ENCODE measurements at regions not wholly inside any gene's neighbourhood (a gene's known extent, or its start where the extent isn't known, plus 50 kb on each side); places are given as distances from the start of the nearest gene placed in this dataset.

DNA sequence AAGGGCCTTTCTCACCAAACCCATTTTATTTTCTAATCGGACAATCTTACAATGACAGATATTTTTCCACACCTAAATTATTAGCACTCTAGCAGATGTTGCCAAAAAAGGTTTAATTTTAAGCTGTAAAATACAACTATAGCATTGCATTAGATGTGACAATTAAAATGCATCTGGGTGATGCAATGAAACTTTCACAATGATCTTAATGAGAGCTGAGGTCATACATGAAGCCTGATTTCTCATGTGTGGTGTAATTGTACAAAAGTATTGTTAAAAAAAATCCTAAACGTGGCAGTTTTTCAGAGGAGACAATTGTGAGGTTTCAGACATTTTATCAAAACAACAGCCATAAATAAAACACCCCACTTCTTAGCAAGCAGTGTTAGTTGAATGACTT, 606.0 kb downstream of the HDGFL1 start:
- no peak for DNase-seq

DNA sequence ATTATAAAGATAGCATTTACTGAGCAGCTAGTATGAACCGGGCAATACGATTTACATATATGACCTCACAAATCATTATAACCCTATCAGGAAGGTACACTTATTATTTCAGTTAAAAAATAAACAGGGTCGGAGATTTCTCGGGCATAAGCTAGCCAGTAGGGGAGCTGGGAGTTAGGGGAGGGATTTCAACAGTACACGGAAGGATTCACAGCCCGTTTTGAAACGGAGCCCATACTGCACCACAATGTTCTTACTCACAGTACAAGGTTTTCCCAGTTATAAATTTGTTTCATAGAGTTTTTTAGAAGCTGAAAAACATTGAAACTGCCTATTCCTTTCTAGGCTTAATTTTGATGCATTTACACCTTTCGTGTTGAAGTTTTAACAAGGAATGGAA, 607.1 kb downstream of the HDGFL1 start:
- Mint-ChIP-seq H3K27me3 (no peaks in the 10 kb centered on the region), H3K4me3 (no peak overlapping the region), H3K27ac (no peak overlapping the region), H3K9me3 (peaks cover 2% of the 10 kb centered on the region), H3K36me3 (ENCODE audit: low read depth) (no peaks in the 10 kb centered on the region), H3K4me1 (ENCODE audit: low read depth) (peaks cover 7% of the 10 kb centered on the region)
- no peak for DNase-seq

More for the DNA sequence above, 606.0 kb downstream of the HDGFL1 start:
- Mint-ChIP-seq H3K4me1 (ENCODE audit: low read depth) (peaks cover 7% of the 10 kb centered on the region), H3K4me3 (no peak overlapping the region), H3K36me3 (ENCODE audit: low read depth) (no peaks in the 10 kb centered on the region), H3K9me3 (peaks cover 5% of the 10 kb centered on the region), H3K27me3 (no peaks in the 10 kb centered on the region), H3K27ac (peak overlapping the region; percentile 66)

DNA sequence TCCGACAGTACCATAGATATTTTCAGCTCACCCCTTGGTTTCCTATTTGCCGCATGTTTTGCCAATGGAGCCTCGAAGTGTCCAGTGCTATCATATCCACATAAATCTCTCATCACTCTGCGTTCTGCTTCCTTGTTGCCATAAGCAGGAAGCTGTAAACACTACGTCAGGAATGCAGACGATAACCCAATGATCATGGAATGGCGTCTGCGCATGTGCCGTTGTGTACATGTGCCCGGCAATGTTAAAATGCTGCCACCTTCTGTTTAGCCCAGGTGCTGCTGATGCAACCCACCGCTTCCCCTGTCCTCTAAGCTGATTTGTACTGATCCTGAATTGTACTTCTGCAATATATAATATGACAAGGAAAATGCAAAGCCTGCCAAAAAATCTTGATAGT, 607.5 kb downstream of the HDGFL1 start:
- no peaks in the 10 kb centered on the region for H3K36me3 Mint-ChIP-seq (ENCODE audit: low read depth)
- DNase-seq: no peak
- H3K27ac Mint-ChIP-seq: no peak overlapping the region
- no peaks in the 10 kb centered on the region for H3K27me3 Mint-ChIP-seq
- H3K9me3 Mint-ChIP-seq: peaks cover 2% of the 10 kb centered on the region
- no peak overlapping the region for H3K4me3 Mint-ChIP-seq
- H3K4me1 Mint-ChIP-seq (ENCODE audit: low read depth): peaks cover 7% of the 10 kb centered on the region

DNA sequence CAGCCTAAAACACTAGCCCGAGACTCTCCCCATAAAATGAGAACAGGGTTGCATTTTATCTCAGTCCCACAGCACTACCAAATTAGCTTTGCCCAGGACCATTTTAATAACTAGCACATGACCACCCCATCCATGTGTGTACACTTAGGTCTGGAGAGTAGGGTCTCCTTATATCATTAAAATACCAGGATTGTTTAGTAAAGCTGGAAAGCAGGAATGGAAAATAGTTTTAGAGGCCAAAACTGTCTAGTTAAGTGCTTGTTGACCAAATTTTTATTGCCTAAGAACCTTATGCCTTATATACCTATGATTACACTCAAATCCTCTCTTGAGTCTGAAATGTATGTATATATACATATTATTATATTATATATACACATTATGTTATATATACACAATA, 608.4 kb downstream of the HDGFL1 start:
- Mint-ChIP-seq H3K27ac (no peak overlapping the region), H3K27me3 (no peaks in the 10 kb centered on the region), H3K9me3 (no peaks in the 10 kb centered on the region), H3K4me3 (no peak overlapping the region), H3K36me3 (ENCODE audit: low read depth) (no peaks in the 10 kb centered on the region), H3K4me1 (ENCODE audit: low read depth) (peaks cover 7% of the 10 kb centered on the region)
- DNase-seq: no peak

DNA sequence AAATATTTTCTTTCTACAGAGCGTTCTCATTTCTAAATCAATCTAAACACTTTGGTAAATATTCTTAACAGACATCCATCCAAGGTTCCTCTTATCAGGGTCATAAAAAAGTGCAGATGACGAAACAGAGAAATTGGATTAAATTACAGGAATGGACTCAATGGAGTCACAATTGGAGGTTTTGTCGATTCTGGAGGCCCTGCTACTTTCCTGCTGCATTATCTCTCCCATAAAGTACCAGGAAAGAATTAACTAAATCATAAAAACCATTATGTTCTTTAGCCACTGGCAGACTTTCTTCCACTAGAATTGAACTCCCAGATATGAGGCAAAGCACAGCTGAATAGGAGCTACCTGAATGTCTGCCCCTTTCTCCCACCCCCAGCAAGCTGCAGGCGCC, 610.6 kb downstream of the HDGFL1 start:
- DNase-seq: no peak
- H3K4me3 Mint-ChIP-seq: no peak overlapping the region

DNA sequence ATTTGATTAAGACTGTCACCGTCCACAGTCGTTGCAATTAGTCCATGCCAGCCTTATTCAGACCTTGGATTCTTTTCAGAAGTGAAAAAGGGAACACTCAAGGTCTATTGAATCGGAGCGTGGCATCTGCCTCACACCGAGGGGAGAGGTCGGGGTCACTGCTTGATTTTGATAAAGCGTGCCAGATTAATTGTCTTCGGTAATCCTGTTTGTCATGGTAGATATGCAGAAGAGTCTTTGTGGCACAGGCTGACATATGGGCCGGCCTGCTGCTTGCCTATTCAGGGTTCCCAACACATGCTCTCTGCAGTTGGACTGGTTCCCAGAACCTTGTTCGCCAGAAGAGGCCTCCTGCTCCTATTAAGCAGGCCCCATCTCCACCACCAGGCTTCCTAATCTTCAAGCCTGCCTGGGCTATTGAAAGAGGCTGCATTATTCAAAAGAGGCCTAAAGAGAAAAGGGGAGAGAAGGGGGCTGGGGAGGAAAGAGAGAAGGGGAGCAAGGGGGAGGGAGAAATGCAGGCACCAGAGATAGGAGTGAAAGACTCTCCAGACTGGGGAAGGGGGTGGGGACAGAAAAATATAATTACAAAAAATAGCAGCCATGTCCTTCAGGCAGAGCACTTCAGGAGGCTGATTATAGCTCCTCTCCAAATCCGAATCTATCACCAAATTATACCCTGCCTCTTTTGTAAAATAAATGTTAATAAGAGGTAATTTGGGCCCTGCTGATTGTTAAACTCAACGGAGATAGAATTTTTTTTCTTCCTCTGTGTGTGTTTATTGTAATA, 611.3 kb downstream of the HDGFL1 start:
- Mint-ChIP-seq H3K4me3 (no peak overlapping the region), H3K4me1 (ENCODE audit: low read depth) (no peaks in the 10 kb centered on the region), H3K9me3 (peaks cover 6% of the 10 kb centered on the region), H3K36me3 (ENCODE audit: low read depth) (no peaks in the 10 kb centered on the region), H3K27me3 (no peaks in the 10 kb centered on the region), H3K27ac (no peak overlapping the region)
- DNase-seq: no peak

More for the DNA sequence above, 610.6 kb downstream of the HDGFL1 start:
- no peak overlapping the region for H3K27ac Mint-ChIP-seq
- H3K4me1 Mint-ChIP-seq (ENCODE audit: low read depth): peaks cover 4% of the 10 kb centered on the region
- H3K36me3 Mint-ChIP-seq (ENCODE audit: low read depth): no peaks in the 10 kb centered on the region
- H3K9me3 Mint-ChIP-seq: peaks cover 4% of the 10 kb centered on the region
- no peaks in the 10 kb centered on the region for H3K27me3 Mint-ChIP-seq

DNA sequence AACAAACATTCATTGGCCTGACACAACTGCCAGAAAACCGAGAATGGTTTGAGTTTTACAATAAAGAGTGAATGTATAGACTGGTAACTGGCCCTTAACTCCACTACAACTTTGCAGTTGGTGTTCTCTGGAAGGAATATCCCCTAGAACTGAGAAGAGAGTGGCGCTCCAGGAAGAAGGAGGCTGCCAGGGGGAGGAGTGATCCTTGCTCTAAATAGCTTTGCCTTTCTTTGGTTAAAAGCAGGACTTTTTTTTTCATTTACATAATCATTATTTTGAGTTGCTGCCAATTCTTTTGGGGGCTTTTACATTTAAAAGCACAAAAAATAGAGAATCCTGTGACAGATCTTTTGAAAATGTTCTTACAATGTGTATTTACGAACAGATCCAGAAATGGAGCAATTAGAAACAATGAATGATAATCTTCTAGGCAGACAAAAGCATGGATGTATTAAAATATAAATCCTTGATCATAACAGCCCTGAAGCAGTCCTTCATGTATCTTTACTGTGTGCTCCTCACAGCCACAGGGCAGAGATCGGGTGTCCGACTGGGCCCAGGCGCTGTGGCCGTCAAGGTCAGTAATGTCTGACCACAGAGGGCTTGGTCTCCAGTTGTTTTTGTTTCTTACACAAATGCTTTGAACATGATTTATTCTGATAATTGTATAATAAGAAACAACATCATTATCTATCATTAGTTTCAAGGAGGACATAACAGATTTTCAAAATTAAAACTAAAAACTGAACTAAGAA, 612.2 kb downstream of the HDGFL1 start:
- Mint-ChIP-seq H3K27ac (no peak overlapping the region), H3K9me3 (peaks cover 6% of the 10 kb centered on the region), H3K27me3 (no peaks in the 10 kb centered on the region), H3K36me3 (ENCODE audit: low read depth) (no peaks in the 10 kb centered on the region), H3K4me3 (no peak overlapping the region), H3K4me1 (ENCODE audit: low read depth) (no peaks in the 10 kb centered on the region)
- DNase-seq: no peak

DNA sequence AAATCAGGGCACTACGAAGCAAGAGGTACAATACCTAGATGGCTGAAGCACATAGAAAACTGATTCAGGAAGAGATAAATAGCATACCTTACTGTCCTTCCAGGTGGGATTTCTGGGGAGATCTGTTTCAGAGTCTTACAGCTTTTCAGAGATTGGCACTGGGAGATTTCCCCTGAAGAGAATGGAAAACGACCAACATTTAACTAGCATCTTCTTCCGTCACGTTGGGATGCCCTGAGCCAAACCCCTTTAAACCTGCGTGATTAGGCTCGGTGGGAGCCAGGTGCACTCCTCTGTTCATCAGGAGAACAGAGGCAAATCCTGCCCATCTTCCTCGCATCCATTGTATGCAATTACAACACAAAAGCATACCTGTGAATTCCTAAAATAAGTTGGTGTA, 614.5 kb downstream of the HDGFL1 start:
- H3K36me3 Mint-ChIP-seq (ENCODE audit: low read depth): no peaks in the 10 kb centered on the region
- H3K4me3 Mint-ChIP-seq: no peak overlapping the region
- DNase-seq: no peak
- H3K27ac Mint-ChIP-seq: no peak overlapping the region
- no peaks in the 10 kb centered on the region for H3K27me3 Mint-ChIP-seq
- H3K9me3 Mint-ChIP-seq: peaks cover 6% of the 10 kb centered on the region
- H3K4me1 Mint-ChIP-seq (ENCODE audit: low read depth): no peaks in the 10 kb centered on the region

DNA sequence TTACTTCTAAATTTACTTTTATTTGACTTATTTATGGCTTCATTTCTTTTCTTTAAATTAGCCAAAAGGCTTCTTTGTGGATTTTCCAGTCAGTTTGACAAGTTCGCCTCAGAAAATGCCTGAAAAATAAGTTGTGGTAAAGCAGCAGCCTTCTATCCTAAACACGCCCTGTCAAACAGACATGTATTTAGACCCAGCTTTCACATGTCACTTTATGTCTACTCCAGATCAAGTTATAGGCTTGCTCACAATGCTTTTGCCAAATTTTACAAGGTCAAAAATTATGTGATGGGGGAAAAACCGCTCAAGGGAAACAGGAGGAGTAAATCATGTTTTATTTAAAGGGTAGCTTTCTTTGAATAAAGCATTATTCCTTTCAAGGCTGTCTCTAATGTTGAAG, 615.0 kb downstream of the HDGFL1 start:
- Mint-ChIP-seq H3K9me3 (peaks cover 6% of the 10 kb centered on the region), H3K27ac (no peak overlapping the region), H3K36me3 (ENCODE audit: low read depth) (no peaks in the 10 kb centered on the region), H3K4me3 (no peak overlapping the region), H3K4me1 (ENCODE audit: low read depth) (no peaks in the 10 kb centered on the region), H3K27me3 (no peaks in the 10 kb centered on the region)
- DNase-seq: no peak

DNA sequence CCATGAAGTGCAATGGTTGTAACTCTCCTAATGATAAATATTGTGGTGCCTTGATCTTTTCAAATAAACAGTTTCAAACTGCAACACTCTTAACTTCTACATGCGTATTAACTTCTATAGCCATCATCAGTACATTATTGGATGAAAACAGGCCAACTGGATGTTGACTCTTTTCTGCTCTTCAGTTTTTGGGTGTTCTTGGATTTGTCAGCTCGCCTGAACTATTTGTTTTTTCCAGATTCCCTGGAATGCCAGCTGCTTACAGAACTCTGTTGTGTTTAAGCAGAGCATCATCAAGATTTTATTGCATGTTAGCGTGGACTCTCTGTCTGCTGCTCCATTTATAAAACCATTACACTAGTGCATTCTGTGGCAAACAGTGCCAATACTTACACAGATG, 626.1 kb downstream of the HDGFL1 start:
- no peak for DNase-seq
- Mint-ChIP-seq H3K27ac (no peak overlapping the region), H3K4me1 (ENCODE audit: low read depth) (no peaks in the 10 kb centered on the region), H3K4me3 (no peak overlapping the region), H3K36me3 (ENCODE audit: low read depth) (no peaks in the 10 kb centered on the region), H3K9me3 (no peaks in the 10 kb centered on the region), H3K27me3 (no peaks in the 10 kb centered on the region)

DNA sequence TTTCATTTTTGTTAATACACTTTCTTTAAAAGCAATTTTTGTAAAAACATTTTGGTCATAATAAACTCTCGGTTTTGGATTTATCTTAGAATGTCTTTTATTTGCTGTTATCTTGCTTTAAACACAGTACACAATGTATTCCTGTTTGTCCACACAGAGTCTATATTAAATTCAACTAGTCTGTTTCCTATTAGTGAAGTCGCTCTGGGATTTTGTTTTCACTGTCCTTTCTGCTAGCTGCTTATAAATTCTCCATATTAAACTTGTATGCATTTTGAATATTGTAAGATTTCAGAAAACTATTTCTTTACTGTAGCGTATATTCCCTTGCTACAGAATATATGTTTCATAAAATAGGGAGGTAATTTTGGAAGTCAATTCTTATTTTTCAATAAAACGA, 630.2 kb downstream of the HDGFL1 start:
- Mint-ChIP-seq H3K36me3 (ENCODE audit: low read depth) (no peaks in the 10 kb centered on the region), H3K27ac (no peak overlapping the region), H3K4me3 (no peak overlapping the region), H3K4me1 (ENCODE audit: low read depth) (no peaks in the 10 kb centered on the region), H3K27me3 (no peaks in the 10 kb centered on the region), H3K9me3 (peaks cover 2% of the 10 kb centered on the region)
- no peak for DNase-seq

DNA sequence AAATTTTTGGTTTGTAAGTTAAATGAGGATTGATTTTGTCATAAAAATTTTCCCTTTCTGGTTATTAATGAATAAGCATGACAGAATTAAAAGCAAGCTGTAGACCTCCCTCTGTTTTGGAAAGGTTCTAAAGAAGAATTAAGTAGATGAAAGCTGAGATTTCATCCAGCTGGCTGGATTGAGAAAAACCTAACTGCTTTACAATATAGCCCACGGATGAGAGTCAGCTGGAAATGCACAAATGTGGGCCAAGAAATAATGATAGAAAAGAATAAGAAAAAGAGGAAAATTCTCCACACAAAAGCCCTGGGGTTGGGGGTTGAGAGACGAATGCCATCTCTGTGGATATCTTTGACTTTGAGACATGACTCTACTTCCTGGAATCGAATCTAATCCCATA, 631.6 kb downstream of the HDGFL1 start:
- Mint-ChIP-seq H3K27me3 (no peaks in the 10 kb centered on the region), H3K9me3 (peaks cover 2% of the 10 kb centered on the region)

DNA sequence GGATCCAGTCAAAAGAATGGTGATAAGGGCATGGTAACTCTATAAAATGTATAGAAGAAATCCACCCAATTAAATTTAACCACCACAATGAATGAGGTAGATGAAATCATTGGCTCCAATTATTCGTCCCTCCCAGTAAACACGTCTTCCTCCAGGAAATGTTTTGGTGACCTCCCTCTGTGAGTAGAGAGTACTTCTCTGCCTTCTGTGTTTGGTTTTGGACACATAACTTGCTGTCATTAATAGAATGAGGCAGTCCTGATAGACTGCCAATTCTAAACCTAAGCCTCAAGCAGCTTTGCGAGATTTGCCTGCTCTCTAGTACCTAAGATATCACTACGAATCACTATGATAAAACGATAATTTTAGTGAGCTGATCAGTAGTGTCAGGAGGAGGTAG, 632.8 kb downstream of the HDGFL1 start:
- Mint-ChIP-seq H3K27me3 (no peaks in the 10 kb centered on the region), H3K36me3 (ENCODE audit: low read depth) (no peaks in the 10 kb centered on the region), H3K4me3 (no peak overlapping the region), H3K4me1 (ENCODE audit: low read depth) (no peaks in the 10 kb centered on the region), H3K9me3 (peaks cover 2% of the 10 kb centered on the region), H3K27ac (no peak overlapping the region)
- no peak for DNase-seq

More for the DNA sequence above, 631.6 kb downstream of the HDGFL1 start:
- DNase-seq: no peak
- Mint-ChIP-seq H3K4me1 (ENCODE audit: low read depth) (no peaks in the 10 kb centered on the region), H3K4me3 (no peak overlapping the region), H3K27ac (no peak overlapping the region), H3K36me3 (ENCODE audit: low read depth) (no peaks in the 10 kb centered on the region)

DNA sequence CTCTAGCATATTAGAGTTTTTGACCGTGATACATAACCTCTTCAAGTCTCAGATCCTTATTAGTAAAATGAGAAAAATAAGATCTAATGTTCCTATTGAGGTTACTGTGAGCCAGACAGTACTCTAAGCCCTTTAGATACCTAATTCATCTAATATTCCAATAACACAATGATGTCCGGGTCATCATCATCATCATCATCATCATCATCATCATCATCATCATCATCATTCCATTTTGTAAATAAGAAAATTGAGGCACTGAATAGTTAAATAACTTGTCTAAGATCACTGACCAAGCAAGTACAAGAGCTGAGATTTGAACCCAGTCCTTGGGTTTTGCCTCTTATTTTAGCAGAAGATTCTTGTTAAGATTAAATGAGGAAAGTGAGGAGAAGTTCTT, 643.0 kb downstream of the HDGFL1 start:
- no peaks in the 10 kb centered on the region for H3K27me3 Mint-ChIP-seq
- H3K9me3 Mint-ChIP-seq: peaks cover 27% of the 10 kb centered on the region
- H3K4me1 Mint-ChIP-seq (ENCODE audit: low read depth): no peaks in the 10 kb centered on the region
- H3K27ac Mint-ChIP-seq: no peak overlapping the region
- no peak overlapping the region for H3K4me3 Mint-ChIP-seq
- no peak for DNase-seq
- no peaks in the 10 kb centered on the region for H3K36me3 Mint-ChIP-seq (ENCODE audit: low read depth)

DNA sequence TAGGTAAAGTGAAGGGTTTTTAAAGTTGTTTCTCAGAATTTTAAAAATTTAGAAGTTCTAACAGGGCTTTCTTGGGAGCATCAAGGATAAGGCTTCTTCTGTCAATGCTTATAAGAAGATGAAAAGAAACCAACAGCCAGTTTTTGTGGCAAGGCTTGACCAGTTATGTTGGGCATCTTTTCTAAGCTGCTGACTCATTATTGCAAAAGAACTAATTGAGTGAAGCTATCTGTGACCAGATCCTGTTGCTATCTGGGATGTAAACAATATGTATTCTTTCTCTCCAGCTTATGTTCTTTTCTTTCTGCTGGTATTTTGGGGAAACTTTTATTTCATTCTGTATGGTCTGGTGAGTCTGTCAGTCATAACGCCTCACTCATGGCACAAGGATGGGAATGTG, 643.8 kb downstream of the HDGFL1 start:
- Mint-ChIP-seq H3K4me3 (no peak overlapping the region), H3K4me1 (ENCODE audit: low read depth) (no peaks in the 10 kb centered on the region), H3K27me3 (no peaks in the 10 kb centered on the region), H3K36me3 (ENCODE audit: low read depth) (no peaks in the 10 kb centered on the region), H3K9me3 (peaks cover 24% of the 10 kb centered on the region), H3K27ac (no peak overlapping the region)
- DNase-seq: no peak
